ENCODE measurements at regions not wholly inside any gene's neighbourhood (a gene's known extent, or its start where the extent isn't known, plus 50 kb on each side); places are given as distances from the start of the nearest gene placed in this dataset.

DNA sequence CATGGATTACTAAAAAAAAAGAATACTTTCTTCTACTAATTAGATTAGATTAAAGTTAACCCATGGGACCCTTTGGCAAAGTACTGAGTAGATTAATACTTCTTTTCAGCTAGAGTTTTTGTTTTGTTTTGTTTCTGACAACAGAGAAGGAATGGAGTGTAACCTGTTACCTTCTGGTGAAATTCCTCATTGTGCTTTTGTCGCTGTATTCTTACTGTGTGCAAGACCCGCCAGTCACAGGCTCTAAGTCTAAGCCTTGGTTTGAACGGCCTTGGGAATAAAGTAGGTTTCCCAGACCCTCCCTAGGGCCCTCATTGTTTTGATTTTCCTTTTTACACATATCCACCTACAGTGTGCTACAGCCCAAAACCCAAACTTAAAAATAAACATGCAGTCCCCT, 171.1 kb upstream of the IL12A start:
- TF ChIP-seq, protein P1, sequence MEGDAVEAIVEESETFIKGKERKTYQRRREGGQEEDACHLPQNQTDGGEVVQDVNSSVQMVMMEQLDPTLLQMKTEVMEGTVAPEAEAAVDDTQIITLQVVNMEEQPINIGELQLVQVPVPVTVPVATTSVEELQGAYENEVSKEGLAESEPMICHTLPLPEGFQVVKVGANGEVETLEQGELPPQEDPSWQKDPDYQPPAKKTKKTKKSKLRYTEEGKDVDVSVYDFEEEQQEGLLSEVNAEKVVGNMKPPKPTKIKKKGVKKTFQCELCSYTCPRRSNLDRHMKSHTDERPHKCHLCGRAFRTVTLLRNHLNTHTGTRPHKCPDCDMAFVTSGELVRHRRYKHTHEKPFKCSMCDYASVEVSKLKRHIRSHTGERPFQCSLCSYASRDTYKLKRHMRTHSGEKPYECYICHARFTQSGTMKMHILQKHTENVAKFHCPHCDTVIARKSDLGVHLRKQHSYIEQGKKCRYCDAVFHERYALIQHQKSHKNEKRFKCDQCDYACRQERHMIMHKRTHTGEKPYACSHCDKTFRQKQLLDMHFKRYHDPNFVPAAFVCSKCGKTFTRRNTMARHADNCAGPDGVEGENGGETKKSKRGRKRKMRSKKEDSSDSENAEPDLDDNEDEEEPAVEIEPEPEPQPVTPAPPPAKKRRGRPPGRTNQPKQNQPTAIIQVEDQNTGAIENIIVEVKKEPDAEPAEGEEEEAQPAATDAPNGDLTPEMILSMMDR (IDR thresholded peaks at IDR 0.05; ENCODE audit: low read depth, low read length, poor library complexity, severe bottlenecking): no peak
- no peak for TF ChIP-seq EZH2phosphoT487 (IDR thresholded peaks at IDR 0.05; ENCODE audit: borderline replicate concordance, low read length)

All from DOHH2 (cell line).